ENCODE measurements at regions not wholly inside any gene's neighbourhood (a gene's known extent, or its start where the extent isn't known, plus 50 kb on each side); places are given as distances from the start of the nearest gene placed in this dataset.

DNA sequence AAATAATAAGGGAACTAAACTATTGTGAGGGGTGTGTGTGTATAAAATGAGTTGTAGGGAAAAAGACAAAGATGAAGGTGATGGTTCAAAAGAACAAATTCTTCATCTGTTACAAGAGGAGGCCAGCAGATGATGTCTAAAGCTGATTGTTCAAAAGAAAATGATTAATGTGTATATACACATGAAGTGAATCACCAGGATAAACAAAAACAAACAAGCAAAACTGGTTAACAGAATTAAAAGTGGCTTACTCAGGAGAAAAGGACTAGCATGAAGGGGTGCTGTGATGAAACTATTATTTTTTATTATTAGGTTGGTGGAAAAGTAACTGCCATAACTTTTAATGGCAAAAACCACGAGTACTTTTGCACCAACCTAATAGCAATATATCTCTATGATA, 348.4 kb downstream of the BCL11B start (continued):
- TF ChIP-seq, protein P1, sequence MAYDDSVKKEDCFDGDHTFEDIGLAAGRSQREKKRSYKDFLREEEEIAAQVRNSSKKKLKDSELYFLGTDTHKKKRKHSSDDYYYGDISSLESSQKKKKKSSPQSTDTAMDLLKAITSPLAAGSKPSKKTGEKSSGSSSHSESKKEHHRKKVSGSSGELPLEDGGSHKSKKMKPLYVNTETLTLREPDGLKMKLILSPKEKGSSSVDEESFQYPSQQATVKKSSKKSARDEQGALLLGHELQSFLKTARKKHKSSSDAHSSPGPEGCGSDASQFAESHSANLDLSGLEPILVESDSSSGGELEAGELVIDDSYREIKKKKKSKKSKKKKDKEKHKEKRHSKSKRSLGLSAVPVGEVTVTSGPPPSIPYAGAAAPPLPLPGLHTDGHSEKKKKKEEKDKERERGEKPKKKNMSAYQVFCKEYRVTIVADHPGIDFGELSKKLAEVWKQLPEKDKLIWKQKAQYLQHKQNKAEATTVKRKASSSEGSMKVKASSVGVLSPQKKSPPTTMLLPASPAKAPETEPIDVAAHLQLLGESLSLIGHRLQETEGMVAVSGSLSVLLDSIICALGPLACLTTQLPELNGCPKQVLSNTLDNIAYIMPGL (CRISPR knock-in tag; IDR thresholded peaks at IDR 0.05), result no peak
- no peak for TF ChIP-seq HMGA2 (CRISPR knock-in tag; IDR thresholded peaks at IDR 0.05)
- no peak for TF ChIP-seq ZNF121 (CRISPR knock-in tag; IDR thresholded peaks at IDR 0.05)

DNA sequence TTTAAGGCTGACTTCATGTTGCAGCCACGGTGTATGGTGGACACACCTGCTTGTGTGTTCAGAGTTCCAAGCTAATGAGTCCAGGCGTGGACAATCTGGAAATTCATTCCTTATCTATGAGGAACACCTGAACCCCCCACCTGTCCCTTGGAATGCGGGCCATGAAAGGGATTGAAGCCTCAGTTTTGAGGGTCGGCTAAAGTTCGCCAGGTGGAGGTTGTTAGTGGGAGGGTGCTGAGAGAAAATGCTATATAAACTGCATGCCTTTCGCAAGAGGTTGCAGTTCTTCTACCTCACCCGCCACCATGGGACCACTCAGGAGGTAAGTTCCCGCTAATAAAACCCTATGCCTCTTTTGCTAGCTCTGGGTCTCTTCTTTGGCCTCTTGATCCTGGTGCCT, 348.0 kb downstream of the BCL11B start:
- CTCF ChIA-PET, result no interaction called here
- POLR2A ChIA-PET, result no interaction called here
- Mint-ChIP-seq H3K36me3 (no peaks in the 10 kb centered on the region), H3K4me1 (peaks cover 13% of the 10 kb centered on the region), H3K27me3 (ENCODE audit: low read depth) (no peaks in the 10 kb centered on the region), H3K27ac (no peak overlapping the region), H3K9me3 (peaks cover 12% of the 10 kb centered on the region), H3K4me3 (no peak overlapping the region)
- TF ChIP-seq, protein P2, sequence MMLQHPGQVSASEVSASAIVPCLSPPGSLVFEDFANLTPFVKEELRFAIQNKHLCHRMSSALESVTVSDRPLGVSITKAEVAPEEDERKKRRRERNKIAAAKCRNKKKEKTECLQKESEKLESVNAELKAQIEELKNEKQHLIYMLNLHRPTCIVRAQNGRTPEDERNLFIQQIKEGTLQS (CRISPR knock-in tag; conservative IDR thresholded peaks at IDR 0.05), result no peak
- TF ChIP-seq NR2C2 (CRISPR knock-in tag; IDR thresholded peaks at IDR 0.05), result no peak
- DNase-seq (ENCODE audit: low spot score), result no peak
- ATAC-seq, result no peak

DNA sequence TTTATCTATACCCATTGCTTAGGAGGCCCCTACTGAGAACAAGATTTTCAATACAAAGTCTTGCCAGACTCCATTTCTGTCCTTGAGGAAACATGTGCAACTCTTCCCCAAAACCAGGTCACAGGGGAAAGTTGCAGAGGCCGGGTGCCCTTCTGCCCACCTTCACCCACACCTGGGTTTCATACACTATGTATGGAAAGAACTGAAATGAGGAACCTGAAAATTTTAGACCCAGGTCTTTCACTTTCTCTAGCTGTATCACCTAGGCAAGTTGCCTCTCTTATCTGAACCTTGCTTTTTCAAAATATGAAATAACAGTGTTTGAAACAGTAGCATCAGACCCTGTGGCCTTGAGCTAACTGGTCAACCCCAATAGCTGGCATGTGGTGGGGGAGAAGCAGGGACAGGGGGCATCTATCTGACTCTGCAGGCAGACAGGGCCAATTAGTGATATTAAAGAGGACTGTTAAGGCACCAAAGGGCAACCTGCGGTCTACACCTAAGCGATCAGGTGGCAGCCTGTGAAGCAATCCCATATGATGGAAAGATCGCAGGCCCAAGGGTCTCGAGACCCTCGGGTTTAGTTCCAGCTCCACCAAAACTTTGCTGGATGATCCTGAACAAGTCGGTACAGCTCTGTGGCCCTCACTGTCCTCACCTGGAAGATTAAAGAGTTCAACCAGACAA, 346.5 kb downstream of the BCL11B start:
- Mint-ChIP-seq H3K4me1 (peaks cover 5% of the 10 kb centered on the region), H3K36me3 (no peaks in the 10 kb centered on the region), H3K27ac (no peak overlapping the region), H3K4me3 (no peak overlapping the region), H3K9me3 (peaks cover 12% of the 10 kb centered on the region), H3K27me3 (ENCODE audit: low read depth) (no peaks in the 10 kb centered on the region)
- TF ChIP-seq PRRX2 (CRISPR knock-in tag; IDR thresholded peaks at IDR 0.05) (no peak), FOXK1 (CRISPR knock-in tag; IDR thresholded peaks at IDR 0.05) (no peak), TCF7 (CRISPR knock-in tag; IDR thresholded peaks at IDR 0.05; ENCODE audit: low read depth) (no peak), JAZF1 (CRISPR knock-in tag; IDR thresholded peaks at IDR 0.05) (no peak)
- TF ChIP-seq, protein P3, sequence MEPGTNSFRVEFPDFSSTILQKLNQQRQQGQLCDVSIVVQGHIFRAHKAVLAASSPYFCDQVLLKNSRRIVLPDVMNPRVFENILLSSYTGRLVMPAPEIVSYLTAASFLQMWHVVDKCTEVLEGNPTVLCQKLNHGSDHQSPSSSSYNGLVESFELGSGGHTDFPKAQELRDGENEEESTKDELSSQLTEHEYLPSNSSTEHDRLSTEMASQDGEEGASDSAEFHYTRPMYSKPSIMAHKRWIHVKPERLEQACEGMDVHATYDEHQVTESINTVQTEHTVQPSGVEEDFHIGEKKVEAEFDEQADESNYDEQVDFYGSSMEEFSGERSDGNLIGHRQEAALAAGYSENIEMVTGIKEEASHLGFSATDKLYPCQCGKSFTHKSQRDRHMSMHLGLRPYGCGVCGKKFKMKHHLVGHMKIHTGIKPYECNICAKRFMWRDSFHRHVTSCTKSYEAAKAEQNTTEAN (CRISPR knock-in tag; IDR thresholded peaks at IDR 0.05), result no peak
- CTCF ChIA-PET, result no interaction called here
- no peak for DNase-seq (ENCODE audit: low spot score)
- POLR2A ChIA-PET, result interaction anchor here (0.6 to 0.7 kb wide), 2 partner anchors 89 to 191 kb away, joined by 4 to 5 read pairs; no protein-coding TSS in a partner anchor
- no peak for ATAC-seq

DNA sequence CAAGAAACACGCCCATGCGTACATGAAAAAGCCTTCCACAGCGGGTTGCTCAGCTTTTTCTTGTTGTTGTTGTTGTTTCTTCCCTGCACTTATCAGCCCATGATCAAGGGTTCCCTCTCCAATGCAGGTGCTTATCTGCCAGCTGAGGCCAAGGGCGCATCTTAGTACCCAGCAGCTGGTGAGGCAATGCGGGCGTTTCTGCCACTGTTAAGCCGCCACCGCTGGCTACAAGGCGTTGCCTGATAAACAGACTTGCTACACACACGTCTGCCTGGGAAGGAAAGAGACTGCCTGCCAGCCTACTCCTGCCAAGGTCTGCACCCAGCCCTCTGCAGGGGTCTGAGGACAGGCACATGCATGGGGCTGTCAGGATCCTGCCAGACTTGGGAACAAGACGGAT, 345.9 kb downstream of the BCL11B start:
- ChIA-PET POLR2A (no interaction called here), CTCF (no interaction called here)
- no peak overlapping the region for H3K27ac Mint-ChIP-seq
- DNase-seq (ENCODE audit: low spot score) (no peak), ATAC-seq (no peak)
- H3K36me3 Mint-ChIP-seq, result no peaks in the 10 kb centered on the region
- H3K9me3 Mint-ChIP-seq, result peaks cover 12% of the 10 kb centered on the region
- H3K4me1 Mint-ChIP-seq, result no peaks in the 10 kb centered on the region
- H3K27me3 Mint-ChIP-seq (ENCODE audit: low read depth), result no peaks in the 10 kb centered on the region
- no peak overlapping the region for H3K4me3 Mint-ChIP-seq
- TF ChIP-seq GRHL2 (CRISPR knock-in tag; IDR thresholded peaks at IDR 0.05; ENCODE audit: insufficient replicate concordance, severe bottlenecking), result no peak
- TF ChIP-seq, protein P4, sequence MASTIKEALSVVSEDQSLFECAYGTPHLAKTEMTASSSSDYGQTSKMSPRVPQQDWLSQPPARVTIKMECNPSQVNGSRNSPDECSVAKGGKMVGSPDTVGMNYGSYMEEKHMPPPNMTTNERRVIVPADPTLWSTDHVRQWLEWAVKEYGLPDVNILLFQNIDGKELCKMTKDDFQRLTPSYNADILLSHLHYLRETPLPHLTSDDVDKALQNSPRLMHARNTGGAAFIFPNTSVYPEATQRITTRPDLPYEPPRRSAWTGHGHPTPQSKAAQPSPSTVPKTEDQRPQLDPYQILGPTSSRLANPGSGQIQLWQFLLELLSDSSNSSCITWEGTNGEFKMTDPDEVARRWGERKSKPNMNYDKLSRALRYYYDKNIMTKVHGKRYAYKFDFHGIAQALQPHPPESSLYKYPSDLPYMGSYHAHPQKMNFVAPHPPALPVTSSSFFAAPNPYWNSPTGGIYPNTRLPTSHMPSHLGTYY (CRISPR knock-in tag; IDR thresholded peaks at IDR 0.05), result no peak
- TF ChIP-seq TP53 (CRISPR knock-in tag; IDR thresholded peaks at IDR 0.05), result no peak
- no peak for TF ChIP-seq RELA (CRISPR knock-in tag; IDR thresholded peaks at IDR 0.05; ENCODE audit: borderline replicate concordance)
- TF ChIP-seq, protein P5, sequence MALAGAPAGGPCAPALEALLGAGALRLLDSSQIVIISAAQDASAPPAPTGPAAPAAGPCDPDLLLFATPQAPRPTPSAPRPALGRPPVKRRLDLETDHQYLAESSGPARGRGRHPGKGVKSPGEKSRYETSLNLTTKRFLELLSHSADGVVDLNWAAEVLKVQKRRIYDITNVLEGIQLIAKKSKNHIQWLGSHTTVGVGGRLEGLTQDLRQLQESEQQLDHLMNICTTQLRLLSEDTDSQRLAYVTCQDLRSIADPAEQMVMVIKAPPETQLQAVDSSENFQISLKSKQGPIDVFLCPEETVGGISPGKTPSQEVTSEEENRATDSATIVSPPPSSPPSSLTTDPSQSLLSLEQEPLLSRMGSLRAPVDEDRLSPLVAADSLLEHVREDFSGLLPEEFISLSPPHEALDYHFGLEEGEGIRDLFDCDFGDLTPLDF (CRISPR knock-in tag; IDR thresholded peaks at IDR 0.05), result no peak
- TF ChIP-seq ELF4 (CRISPR knock-in tag; IDR thresholded peaks at IDR 0.05; ENCODE audit: low read depth), result no peak
- no peak for TF ChIP-seq JAZF1 (CRISPR knock-in tag; IDR thresholded peaks at IDR 0.05)
- TF ChIP-seq, protein P6, sequence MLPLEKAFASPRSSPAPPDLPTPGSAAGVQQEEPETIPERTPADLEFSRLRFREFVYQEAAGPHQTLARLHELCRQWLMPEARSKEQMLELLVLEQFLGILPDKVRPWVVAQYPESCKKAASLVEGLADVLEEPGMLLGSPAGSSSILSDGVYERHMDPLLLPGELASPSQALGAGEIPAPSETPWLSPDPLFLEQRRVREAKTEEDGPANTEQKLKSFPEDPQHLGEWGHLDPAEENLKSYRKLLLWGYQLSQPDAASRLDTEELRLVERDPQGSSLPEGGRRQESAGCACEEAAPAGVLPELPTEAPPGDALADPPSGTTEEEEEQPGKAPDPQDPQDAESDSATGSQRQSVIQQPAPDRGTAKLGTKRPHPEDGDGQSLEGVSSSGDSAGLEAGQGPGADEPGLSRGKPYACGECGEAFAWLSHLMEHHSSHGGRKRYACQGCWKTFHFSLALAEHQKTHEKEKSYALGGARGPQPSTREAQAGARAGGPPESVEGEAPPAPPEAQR (CRISPR knock-in tag; IDR thresholded peaks at IDR 0.05), result no peak
- no peak for TF ChIP-seq NFE2L1 (CRISPR knock-in tag; IDR thresholded peaks at IDR 0.05)
- no peak for TF ChIP-seq MXD4 (CRISPR knock-in tag; IDR thresholded peaks at IDR 0.05; ENCODE audit: borderline replicate concordance)
- TF ChIP-seq FOXJ3 (CRISPR knock-in tag; IDR thresholded peaks at IDR 0.05; ENCODE audit: borderline replicate concordance), result no peak
- TF ChIP-seq ETV6 (CRISPR knock-in tag; IDR thresholded peaks at IDR 0.05), result no peak
- no peak for TF ChIP-seq SP1 (CRISPR knock-in tag; conservative IDR thresholded peaks at IDR 0.05)
- no peak for TF ChIP-seq ZNF219 (CRISPR knock-in tag; IDR thresholded peaks at IDR 0.05; ENCODE audit: borderline replicate concordance)

Measured in WTC11 (cell line).